ENCODE measurements at regions not wholly inside any gene's neighbourhood (a gene's known extent, or its start where the extent isn't known, plus 50 kb on each side); places are given as distances from the start of the nearest gene placed in this dataset.

- TF ChIP-seq POLR2AphosphoS5 (IDR thresholded peaks at IDR 0.05; ENCODE audit: low read depth, low read length), result no peak
- TF ChIP-seq SPI1 (IDR thresholded peaks at IDR 0.05; ENCODE audit: low read depth, low read length), result no peak
- no peak for TF ChIP-seq POLR2A (IDR thresholded peaks at IDR 0.05; ENCODE audit: low read depth, low read length)
- TF ChIP-seq TAF1 (IDR thresholded peaks at IDR 0.05; ENCODE audit: low read depth, low read length), result no peak
- no peak for TF ChIP-seq PAX5 (IDR thresholded peaks at IDR 0.05; ENCODE audit: insufficient read depth, low read length, severe bottlenecking)
Observed at GRCh38 chr9:83182071-83182470, 119.1 kb upstream of the RASEF start.
